ENCODE measurements at regions not wholly inside any gene's neighbourhood (a gene's known extent, or its start where the extent isn't known, plus 50 kb on each side); places are given as distances from the start of the nearest gene placed in this dataset.

DNA sequence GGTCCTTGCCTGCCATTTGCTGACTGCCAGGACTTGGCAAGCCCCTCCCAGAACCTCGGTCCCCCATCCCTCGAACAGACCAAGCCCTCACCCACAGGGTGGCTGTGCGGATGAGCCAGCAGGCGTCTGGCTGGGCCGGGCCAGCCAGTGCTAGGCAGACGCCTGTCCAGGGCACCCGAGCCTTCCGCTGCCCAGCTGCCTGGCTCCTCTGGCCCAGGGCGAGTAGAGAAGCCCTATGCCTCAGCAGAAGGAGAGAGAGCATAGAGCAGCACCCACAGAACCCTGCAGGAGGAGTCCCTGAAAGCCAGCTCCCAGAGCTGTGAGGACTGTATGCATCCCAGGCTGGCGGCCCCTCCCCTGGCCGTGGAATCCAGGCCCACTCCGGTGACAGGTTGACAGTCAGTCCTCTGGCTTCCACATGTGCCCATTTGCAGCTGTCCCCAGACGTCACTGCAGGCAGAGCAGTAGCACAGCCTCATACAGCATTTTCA lies 62.1 kb upstream of the GLI2 start:
- H3K27ac ChIP-seq (ENCODE audit: insufficient read depth, low read length): no peak overlapping the region
- peaks cover 15% of the 10 kb centered on the region for H3K27me3 ChIP-seq (ENCODE audit: control insufficient read depth, insufficient read depth, low read length)
- TF ChIP-seq CTCF (conservative IDR thresholded peaks at IDR 0.05 in 1 of 2, IDR thresholded peaks at IDR 0.05 in 1 of 2; ENCODE audit: low read depth in 1 of 2, low read length in 2 of 2): no peak
- TF ChIP-seq EZH2 (IDR thresholded peaks at IDR 0.05; ENCODE audit: low read length, missing control alignments): no peak
- no peaks in the 10 kb centered on the region for H4K20me1 ChIP-seq (ENCODE audit: control insufficient read depth, extremely low read depth, insufficient read depth, low read length)
- no peak overlapping the region for H3K4me2 ChIP-seq (ENCODE audit: extremely low read depth, insufficient read depth, low read length)
- no peak overlapping the region for H3K9ac ChIP-seq (ENCODE audit: insufficient read depth, low read length)
- H3K4me1 ChIP-seq (ENCODE audit: control insufficient read depth, extremely low read depth, insufficient read depth, low read length): no peaks in the 10 kb centered on the region
- H3K36me3 ChIP-seq (ENCODE audit: control insufficient read depth, insufficient read depth, low read length): no peaks in the 10 kb centered on the region
- no peak for DNase-seq (ENCODE audit: low read depth in 2 of 2)
- H3K79me2 ChIP-seq (ENCODE audit: control insufficient read depth, insufficient read depth, low read length): no peaks in the 10 kb centered on the region
- H2AFZ ChIP-seq (ENCODE audit: low read length): no peak overlapping the region
- no peak overlapping the region for H3K4me3 ChIP-seq (replicated peaks in 1 of 4; ENCODE audit: control extremely low read depth in 1 of 4, insufficient read depth in 1 of 4, low read depth in 3 of 4, low read length in 4 of 4)
- no peaks in the 10 kb centered on the region for H3K9me3 ChIP-seq (ENCODE audit: control insufficient read depth, insufficient read depth, low read depth, low read length)

DNA sequence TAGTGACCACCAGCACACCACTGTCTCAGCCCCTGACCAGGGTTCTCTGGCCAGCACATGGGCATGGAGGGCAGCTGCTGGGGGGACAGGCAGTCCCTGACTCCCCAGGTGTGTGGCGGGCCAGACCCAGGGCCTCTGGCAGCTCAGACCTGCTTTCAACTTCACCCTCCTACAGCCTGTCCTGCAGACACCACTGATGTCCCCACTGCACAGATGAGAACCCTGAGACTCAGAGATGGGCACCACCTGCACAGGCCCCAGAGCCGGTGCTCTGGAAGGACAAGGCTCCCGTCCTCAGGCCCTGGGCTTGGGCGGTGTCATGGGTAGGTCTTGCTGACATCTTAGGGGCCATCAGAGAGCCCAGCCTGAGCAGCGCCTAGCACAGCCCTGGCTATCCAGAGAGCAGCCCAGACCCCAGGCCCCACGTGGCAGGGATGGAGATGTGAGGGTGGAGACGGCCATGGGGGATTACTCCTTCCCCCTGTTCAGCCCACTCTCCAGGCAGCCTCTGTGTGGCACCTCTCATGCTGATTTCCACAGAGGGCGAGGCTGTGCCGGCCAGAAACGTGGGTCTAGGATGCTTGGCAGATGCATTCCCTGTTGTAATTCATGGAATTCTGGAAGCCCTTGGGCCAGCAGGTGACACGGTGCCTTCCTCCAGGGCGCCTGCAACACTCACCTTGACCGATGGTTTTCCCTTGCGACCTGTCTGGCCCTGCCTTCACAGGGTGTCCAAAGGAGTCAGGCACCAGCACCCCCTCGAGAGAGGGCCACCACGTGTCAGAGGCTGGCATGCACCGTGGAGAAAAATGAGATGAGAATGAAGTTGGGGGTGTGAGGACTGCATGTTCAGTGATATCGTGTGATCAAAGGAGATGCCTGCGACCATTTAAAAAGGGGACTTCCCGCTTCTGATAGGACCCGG lies 61.2 kb upstream of the GLI2 start:
- H2AFZ ChIP-seq (ENCODE audit: low read length): no peak overlapping the region
- H3K36me3 ChIP-seq (ENCODE audit: control insufficient read depth, insufficient read depth, low read length): no peaks in the 10 kb centered on the region
- no peaks in the 10 kb centered on the region for H4K20me1 ChIP-seq (ENCODE audit: control insufficient read depth, extremely low read depth, insufficient read depth, low read length)
- TF ChIP-seq CTCF (conservative IDR thresholded peaks at IDR 0.05 in 1 of 2, IDR thresholded peaks at IDR 0.05 in 1 of 2; ENCODE audit: low read depth in 1 of 2, low read length in 2 of 2): no peak
- no peak for TF ChIP-seq EZH2 (IDR thresholded peaks at IDR 0.05; ENCODE audit: low read length, missing control alignments)
- no peak overlapping the region for H3K4me2 ChIP-seq (ENCODE audit: extremely low read depth, insufficient read depth, low read length)
- H3K79me2 ChIP-seq (ENCODE audit: control insufficient read depth, insufficient read depth, low read length): no peaks in the 10 kb centered on the region
- H3K9me3 ChIP-seq (ENCODE audit: control insufficient read depth, insufficient read depth, low read depth, low read length): no peaks in the 10 kb centered on the region
- H3K27ac ChIP-seq (ENCODE audit: insufficient read depth, low read length): no peak overlapping the region
- no peak for DNase-seq (ENCODE audit: low read depth in 2 of 2)
- no peak overlapping the region for H3K9ac ChIP-seq (ENCODE audit: insufficient read depth, low read length)
- H3K4me3 ChIP-seq (replicated peaks in 1 of 4; ENCODE audit: control extremely low read depth in 1 of 4, insufficient read depth in 1 of 4, low read depth in 3 of 4, low read length in 4 of 4): no peak overlapping the region
- H3K4me1 ChIP-seq (ENCODE audit: control insufficient read depth, extremely low read depth, insufficient read depth, low read length): no peaks in the 10 kb centered on the region
- H3K27me3 ChIP-seq (ENCODE audit: control insufficient read depth, insufficient read depth, low read length): peaks cover 14% of the 10 kb centered on the region

DNA sequence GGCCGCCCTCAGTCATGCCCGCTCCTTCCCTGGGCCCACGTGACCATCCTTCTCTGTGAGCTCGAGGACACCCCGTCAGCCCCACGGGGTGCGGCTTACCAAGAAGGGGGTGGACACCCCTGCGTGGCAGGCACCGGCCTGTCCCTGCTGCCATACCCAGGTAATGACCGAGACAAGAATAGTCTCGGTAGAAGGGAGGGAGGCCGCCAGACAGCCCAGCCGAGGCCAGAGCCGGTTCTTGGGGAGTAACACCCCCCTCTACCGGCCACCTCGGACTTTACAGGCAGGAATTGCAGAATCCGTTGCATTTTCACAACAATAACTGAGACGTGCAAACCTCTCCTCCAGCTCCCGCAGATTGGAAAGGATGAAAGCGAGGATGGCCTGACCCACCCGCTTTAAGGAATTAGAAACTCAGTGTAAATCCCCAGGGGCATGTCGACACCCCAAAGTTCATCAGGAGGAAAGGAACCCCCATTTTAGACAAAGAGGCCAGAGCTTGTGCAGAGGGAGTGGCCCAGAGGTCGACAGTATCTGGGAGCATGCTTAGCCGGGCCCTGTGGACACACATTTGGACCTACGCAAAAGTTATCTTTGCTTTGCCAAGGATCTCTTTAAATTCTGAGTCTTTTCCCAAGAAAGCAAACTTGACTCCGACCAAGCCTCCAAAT lies 60.1 kb upstream of the GLI2 start:
- no peak overlapping the region for H2AFZ ChIP-seq (ENCODE audit: low read length)

More for the DNA sequence above, 60.1 kb upstream of the GLI2 start:
- Histone ChIP-seq H3K79me2 (ENCODE audit: control insufficient read depth, insufficient read depth, low read length) (no peaks in the 10 kb centered on the region), H4K20me1 (ENCODE audit: control insufficient read depth, extremely low read depth, insufficient read depth, low read length) (no peaks in the 10 kb centered on the region), H3K27me3 (ENCODE audit: control insufficient read depth, insufficient read depth, low read length) (peaks cover 9% of the 10 kb centered on the region), H3K36me3 (ENCODE audit: control insufficient read depth, insufficient read depth, low read length) (no peaks in the 10 kb centered on the region), H3K9ac (ENCODE audit: insufficient read depth, low read length) (no peak overlapping the region), H3K4me2 (ENCODE audit: extremely low read depth, insufficient read depth, low read length) (no peak overlapping the region), H3K4me1 (ENCODE audit: control insufficient read depth, extremely low read depth, insufficient read depth, low read length) (no peaks in the 10 kb centered on the region), H3K4me3 (replicated peaks in 1 of 4; ENCODE audit: control extremely low read depth in 1 of 4, insufficient read depth in 1 of 4, low read depth in 3 of 4, low read length in 4 of 4) (no peak overlapping the region), H3K9me3 (ENCODE audit: control insufficient read depth, insufficient read depth, low read depth, low read length) (no peaks in the 10 kb centered on the region), H3K27ac (ENCODE audit: insufficient read depth, low read length) (no peak overlapping the region)
- DNase-seq (ENCODE audit: low read depth in 2 of 2): peak in 1 of 2 donors; percentile 61
- TF ChIP-seq CTCF (conservative IDR thresholded peaks at IDR 0.05 in 1 of 2, IDR thresholded peaks at IDR 0.05 in 1 of 2; ENCODE audit: low read depth in 1 of 2, low read length in 2 of 2) (peak; percentile 71 to 75), EZH2 (IDR thresholded peaks at IDR 0.05; ENCODE audit: low read length, missing control alignments) (no peak)
